ENCODE measurements at regions not wholly inside any gene's neighbourhood (a gene's known extent, or its start where the extent isn't known, plus 50 kb on each side); places are given as distances from the start of the nearest gene placed in this dataset.
A peak's percentile ranks its signal among the peaks of the same experiment; 100 is the strongest.

DNA sequence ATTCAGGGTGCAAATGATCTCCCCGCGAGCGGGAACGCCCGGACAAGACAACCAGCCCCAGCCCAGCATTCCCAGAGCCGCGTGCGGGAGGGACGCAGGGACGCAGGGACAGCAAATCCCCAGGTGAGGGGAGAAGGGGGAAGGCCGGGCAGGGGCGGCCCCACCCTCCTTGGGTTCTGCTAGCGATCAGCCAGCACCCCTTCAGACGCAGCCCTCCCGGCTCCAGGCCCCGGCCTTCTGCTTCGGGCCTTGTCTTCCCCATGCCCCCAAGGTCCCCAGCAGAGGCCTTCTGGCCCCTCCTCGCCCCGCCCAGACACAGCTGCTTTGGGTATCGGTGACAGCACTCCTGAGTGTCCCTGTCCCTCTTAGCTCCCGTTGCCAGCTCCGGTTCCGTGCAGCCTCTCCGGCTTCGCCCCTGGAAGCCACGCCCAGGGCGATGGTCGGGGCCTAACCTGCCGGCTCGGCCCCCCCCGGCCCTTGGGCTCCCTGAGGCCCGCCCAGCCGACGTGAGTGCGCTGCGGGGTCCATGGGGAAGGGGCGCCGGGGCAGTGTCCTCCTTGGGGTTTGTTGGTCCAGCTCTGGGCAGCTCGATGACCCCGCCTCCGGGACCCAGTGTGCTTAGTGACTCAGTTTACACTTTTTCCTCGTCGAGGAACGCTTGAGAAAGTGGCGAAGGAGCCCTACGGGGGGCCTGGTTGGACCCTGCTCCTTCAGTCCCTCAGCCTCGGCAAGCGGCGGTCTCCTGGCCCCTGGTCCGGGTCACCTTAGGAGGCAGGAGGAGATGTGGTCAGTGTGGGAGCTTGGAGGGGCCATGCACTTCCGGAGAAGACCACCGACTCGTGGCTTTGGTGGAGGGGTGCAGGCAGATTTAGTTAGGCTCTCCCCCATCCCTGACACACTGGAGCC is 50.5 kb upstream of the AMZ2 start:
- TF ChIP-seq CTCF (IDR thresholded peaks at IDR 0.05) (no peak), POLR2AphosphoS5 (IDR thresholded peaks at IDR 0.05; ENCODE audit: low read depth, low read length) (no peak), NRF1 (IDR thresholded peaks at IDR 0.05; ENCODE audit: low read depth, low read length) (no peak), RFX5 (IDR thresholded peaks at IDR 0.05; ENCODE audit: low read length) (no peak), EZH2phosphoT487 (IDR thresholded peaks at IDR 0.05; ENCODE audit: borderline replicate concordance, low read depth) (0 out of 2 replicates have a peak, but pooled peaks have one; percentile 46), TCF12 (IDR thresholded peaks at IDR 0.05) (no peak), FOXJ3 (CRISPR knock-in tag; IDR thresholded peaks at IDR 0.05) (no peak), RXRA (IDR thresholded peaks at IDR 0.05; ENCODE audit: borderline replicate concordance, low read depth) (no peak)
- TF ChIP-seq, protein P1, sequence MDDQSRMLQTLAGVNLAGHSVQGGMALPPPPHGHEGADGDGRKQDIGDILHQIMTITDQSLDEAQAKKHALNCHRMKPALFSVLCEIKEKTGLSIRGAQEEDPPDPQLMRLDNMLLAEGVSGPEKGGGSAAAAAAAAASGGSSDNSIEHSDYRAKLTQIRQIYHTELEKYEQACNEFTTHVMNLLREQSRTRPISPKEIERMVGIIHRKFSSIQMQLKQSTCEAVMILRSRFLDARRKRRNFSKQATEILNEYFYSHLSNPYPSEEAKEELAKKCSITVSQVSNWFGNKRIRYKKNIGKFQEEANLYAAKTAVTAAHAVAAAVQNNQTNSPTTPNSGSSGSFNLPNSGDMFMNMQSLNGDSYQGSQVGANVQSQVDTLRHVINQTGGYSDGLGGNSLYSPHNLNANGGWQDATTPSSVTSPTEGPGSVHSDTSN (IDR thresholded peaks at IDR 0.05) = no peak

Measured in SK-N-SH (cell line).